GM19238 (cell line): ENCODE measurements at regions not wholly inside any gene's neighbourhood (a gene's known extent, or its start where the extent isn't known, plus 50 kb on each side); places are given as distances from the start of the nearest gene placed in this dataset.
"Not testable (repeated sequence)": the region's sequence is repeated elsewhere in the genome, so short reads cannot be mapped to it uniquely, and the experiment has no call there.

Source experiments
- DNase-seq: peaks from one replicate; pipeline ENCODE4 v3.0.0; 2011; ENCODE audit warnings: low spot score; ENCODE audit not compliant: insufficient read length

- no peak for DNase-seq
Observed at GRCh38 chr4:3865986-3866812, 100.0 kb downstream of the ADRA2C start.

- DNase-seq = no peak
Observed at GRCh38 chr4:3866813-3867129, 100.6 kb downstream of the ADRA2C start.

GRCh38 chr4:3867403-3868100 lies 101.4 kb downstream of the ADRA2C start:
- DNase-seq = no peak

- no peak for DNase-seq
Observed at GRCh38 chr4:3868211-3869173, 102.3 kb downstream of the ADRA2C start.

GRCh38 chr4:3869174-3869572 lies 103.0 kb downstream of the ADRA2C start:
- no peak for DNase-seq

GRCh38 chr4:3869661-3870566 lies 103.7 kb downstream of the ADRA2C start:
- DNase-seq = no peak

- DNase-seq = no peak
Observed at GRCh38 chr4:3870567-3870962, 104.4 kb downstream of the ADRA2C start.

GRCh38 chr4:3871181-3871852 lies 105.1 kb downstream of the ADRA2C start:
- no peak for DNase-seq

GRCh38 chr4:3871881-3872833 lies 106.0 kb downstream of the ADRA2C start:
- no peak for DNase-seq

GRCh38 chr4:3872834-3873313 lies 106.7 kb downstream of the ADRA2C start:
- DNase-seq = no peak

GRCh38 chr4:3873408-3874027 lies 107.3 kb downstream of the ADRA2C start:
- DNase-seq = no peak

- DNase-seq = no peak
Observed at GRCh38 chr4:3874028-3874415, 107.8 kb downstream of the ADRA2C start.

GRCh38 chr4:3874525-3875110 lies 108.4 kb downstream of the ADRA2C start:
- no peak for DNase-seq

GRCh38 chr4:3875466-3875865 lies 109.3 kb downstream of the ADRA2C start:
- no peak for DNase-seq

- DNase-seq = not testable (repeated sequence)
Observed at GRCh38 chr4:3876057-3876845, 110.1 kb downstream of the ADRA2C start.

GRCh38 chr4:3877236-3877635 lies 111.1 kb downstream of the ADRA2C start:
- DNase-seq = no peak

GRCh38 chr4:3877868-3878267 lies 111.7 kb downstream of the ADRA2C start:
- DNase-seq = no peak
